Left cardiac atrium (tissue), 4 donors: ENCODE measurements at regions not wholly inside any gene's neighbourhood (a gene's known extent, or its start where the extent isn't known, plus 50 kb on each side); places are given as distances from the start of the nearest gene placed in this dataset.

Experiments used
- ATAC-seq, 2 donors: fragments of 200-7000 bp; cut with Tn5 transposase; one replicate each; pipeline ENCODE4 v1.9.1; 2020; ENCODE audit warnings: mild to moderate bottlenecking in 2 of 2, moderate library complexity in 2 of 2
- DNase-seq: peaks from one replicate; pipeline ENCODE4 v3.0.0-alpha.2; 2020
- intact Hi-C, 2 donors: fragments of 100-400 bp; cut with DNase I; formaldehyde crosslinking; loops; one replicate each; pipeline versions ENCODE4 v1.14.1 to v1.15.1; 2022 to 2023
- donor health status: DM: no; HTN: yes; CAD: no.
- donor health status: DM: no; HTN: yes; CAD: no; lungs with severe emphysema.
- donor health status: DM: yes; HTN: yes; CAD: no.
- donor health status: Dilated cardiomyopathy.

- DNase-seq (peak; percentile 41), ATAC-seq (peak; percentile 56 to 71)
- intact Hi-C loops, result loop anchor here in 1 of 2 donors (5.0 kb wide), 1 partner anchor 59 kb away; no protein-coding TSS in a partner anchor
These were observed 67.3 kb downstream of the HSPB8 start for GRCh38 chr12:119245904-119246494.

- ATAC-seq (peak; percentile 78 to 85), DNase-seq (peak; percentile 30)
- intact Hi-C loops, result loop anchor here in 1 of 2 donors (5.0 kb wide), 1 partner anchor 60 kb away; no protein-coding TSS in a partner anchor
These were observed 68.4 kb downstream of the HSPB8 start for GRCh38 chr12:119247007-119247719.

- no peak for DNase-seq
- peak in 1 of 2 donors; percentile 28 for ATAC-seq
- intact Hi-C loops, result loop anchor here in 1 of 2 donors (5.0 kb wide), 1 partner anchor 60 kb away; no protein-coding TSS in a partner anchor
These were observed 69.0 kb downstream of the HSPB8 start for GRCh38 chr12:119247720-119248043.

GRCh38 chr12:119249383-119250155, 70.8 kb downstream of the HSPB8 start:
- DNase-seq, result no peak
- intact Hi-C loops, result loop anchor here in 1 of 2 donors (5.0 kb wide), 1 partner anchor 62 kb away; no protein-coding TSS in a partner anchor
- no peak for ATAC-seq

GRCh38 chr12:119255314-119255713, 76.6 kb downstream of the HSPB8 start:
- ATAC-seq, result no peak
- intact Hi-C loops, result no loop called here
- peak; percentile 36 for DNase-seq

GRCh38 chr12:119258149-119258548, 76.4 kb upstream of the CCDC60 start:
- DNase-seq, result no peak
- peak in 1 of 2 donors; percentile 15 for ATAC-seq
- intact Hi-C loops, result no loop called here

GRCh38 chr12:119258556-119258955, 76.0 kb upstream of the CCDC60 start:
- intact Hi-C loops, result no loop called here
- ATAC-seq (no peak), DNase-seq (no peak)

GRCh38 chr12:119259484-119259883, 75.0 kb upstream of the CCDC60 start:
- ATAC-seq, result no peak
- DNase-seq, result no peak
- intact Hi-C loops, result no loop called here

GRCh38 chr12:119262388-119262787, 72.1 kb upstream of the CCDC60 start:
- intact Hi-C loops, result no loop called here
- ATAC-seq, result no peak
- no peak for DNase-seq

GRCh38 chr12:119263466-119263865, 71.1 kb upstream of the CCDC60 start:
- intact Hi-C loops, result no loop called here
- DNase-seq (no peak), ATAC-seq (no peak)

- ATAC-seq (no peak), DNase-seq (no peak)
- intact Hi-C loops, result no loop called here
These were observed 67.6 kb upstream of the CCDC60 start for GRCh38 chr12:119266963-119267362.

- peak; percentile 39 to 65 for ATAC-seq
- no peak for DNase-seq
- intact Hi-C loops, result loop anchor here (2.0 to 10.0 kb wide), 2 partner anchors 160 kb away; no protein-coding TSS in a partner anchor
These were observed 59.9 kb upstream of the CCDC60 start for GRCh38 chr12:119274636-119275065.

GRCh38 chr12:119283310-119283709, 51.2 kb upstream of the CCDC60 start:
- ATAC-seq, result no peak
- intact Hi-C loops, result no loop called here
- DNase-seq, result no peak
